ENCODE measurements at regions not wholly inside any gene's neighbourhood (a gene's known extent, or its start where the extent isn't known, plus 50 kb on each side); places are given as distances from the start of the nearest gene placed in this dataset.
"Not testable (repeated sequence)": the region's sequence is repeated elsewhere in the genome, so short reads cannot be mapped to it uniquely, and the experiment has no call there.

DNA sequence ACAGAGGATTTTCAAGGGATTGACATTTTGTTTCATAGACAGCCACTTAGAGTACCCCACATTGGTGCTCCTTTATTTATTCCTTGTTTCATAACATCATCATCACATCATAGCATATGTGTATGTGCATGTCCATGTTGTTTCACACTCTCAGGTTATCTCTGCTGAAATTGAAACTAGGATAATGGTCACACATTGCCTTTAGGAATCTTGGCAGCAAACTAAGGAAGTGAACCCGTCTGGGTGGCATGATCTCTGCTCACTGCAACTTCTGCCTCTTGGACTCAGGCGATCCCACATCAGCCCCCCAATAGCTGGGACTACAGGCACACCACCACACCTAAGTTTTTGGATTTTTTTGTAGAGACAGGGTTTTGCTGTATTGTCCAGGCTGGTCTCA lies 234.2 kb upstream of the ANKRD50 start:
- H3K9me3 Mint-ChIP-seq: peaks cover 5 to 8% of the 10 kb centered on the region in 2 donors
- ATAC-seq (no peak), DNase-seq (ENCODE audit: low spot score in 2 of 2) (no peak)
- no peak overlapping the region for H3K27ac Mint-ChIP-seq
- no peaks in the 10 kb centered on the region for H3K36me3 Mint-ChIP-seq

DNA sequence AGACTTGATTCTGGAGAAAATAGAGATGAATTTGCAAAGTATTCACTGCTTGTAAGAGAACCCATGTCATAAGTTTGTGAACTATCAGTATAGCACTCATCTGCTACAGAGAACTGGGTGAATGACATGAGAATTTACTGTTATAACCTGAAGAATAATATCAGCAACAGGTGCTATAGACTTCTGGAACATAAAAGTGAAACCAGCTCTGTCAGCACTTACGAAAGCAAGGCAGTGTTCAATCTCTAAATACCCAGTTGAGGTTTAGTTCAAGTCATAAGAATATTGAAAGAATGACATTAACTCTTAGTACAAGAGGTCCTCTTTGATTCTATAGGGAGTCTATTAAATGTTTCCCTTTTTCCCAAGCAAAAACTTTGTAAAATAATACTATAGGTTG lies 232.9 kb upstream of the ANKRD50 start:
- Mint-ChIP-seq H3K36me3 (no peaks in the 10 kb centered on the region), H3K27ac (no peak overlapping the region), H3K9me3 (peaks cover 4 to 5% of the 10 kb centered on the region in 2 donors)
- DNase-seq (ENCODE audit: low spot score in 2 of 2): no peak
- ATAC-seq: no peak

DNA sequence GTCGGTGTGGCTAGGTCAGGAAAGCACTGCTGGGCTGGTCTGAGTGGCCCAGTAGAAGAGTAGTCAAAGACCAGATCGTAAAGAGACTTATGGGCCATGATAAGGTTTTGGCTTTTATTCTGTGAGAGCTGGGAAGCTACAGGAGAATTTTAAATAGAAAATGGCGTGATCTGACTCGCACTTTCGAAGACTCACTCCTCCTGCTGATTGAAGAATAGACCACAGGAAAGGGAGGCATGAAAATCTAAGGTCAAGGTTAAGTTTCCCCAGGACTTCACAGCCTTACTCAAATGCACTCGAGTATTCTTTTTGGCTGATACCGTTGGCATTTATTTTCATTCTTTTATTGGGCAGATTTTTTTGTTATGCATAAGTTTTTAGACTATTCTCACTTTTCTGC lies 231.4 kb upstream of the ANKRD50 start:
- Mint-ChIP-seq H3K9me3 (peaks cover 4 to 5% of the 10 kb centered on the region in 2 donors), H3K36me3 (no peaks in the 10 kb centered on the region)
- ATAC-seq: no peak

DNA sequence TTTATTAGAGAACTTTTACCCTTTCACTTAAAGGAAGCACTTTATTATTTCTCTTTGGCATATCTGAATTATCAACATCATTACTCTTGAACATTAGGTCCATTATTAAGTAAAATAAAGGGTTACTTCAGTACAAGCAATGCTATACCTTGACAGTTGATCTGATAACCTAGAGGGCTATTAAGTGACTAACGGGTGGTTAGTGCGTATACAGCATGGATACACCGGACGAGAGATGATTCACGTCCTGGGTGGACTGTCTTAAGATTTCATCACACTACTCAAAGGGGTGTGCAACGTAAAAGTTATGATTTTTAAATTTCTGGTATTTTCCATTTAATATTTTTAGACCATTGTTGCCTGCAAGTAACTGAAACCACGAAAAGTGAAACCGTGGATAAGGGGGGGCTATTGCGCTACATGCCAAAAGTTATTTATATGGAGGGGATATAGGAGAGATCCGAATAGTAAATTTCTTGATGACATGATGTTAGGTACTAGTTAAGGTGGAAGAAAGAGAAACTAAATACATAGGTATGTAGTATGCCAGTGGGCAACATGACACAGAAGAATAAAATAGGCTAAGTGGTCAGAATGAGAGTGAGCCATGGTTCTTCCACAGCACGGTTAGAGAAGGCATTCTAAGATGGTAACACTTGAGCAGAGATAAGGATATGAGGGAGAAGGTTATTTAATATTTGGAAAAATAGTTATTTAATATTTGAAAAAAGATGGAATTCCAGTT lies 230.8 kb upstream of the ANKRD50 start:
- H3K27ac Mint-ChIP-seq: no peak overlapping the region
- peaks cover 4 to 5% of the 10 kb centered on the region in 2 donors for H3K9me3 Mint-ChIP-seq
- ATAC-seq (no peak), DNase-seq (ENCODE audit: low spot score in 2 of 2) (no peak)
- H3K36me3 Mint-ChIP-seq: no peaks in the 10 kb centered on the region

More for the DNA sequence above, 231.4 kb upstream of the ANKRD50 start:
- no peak overlapping the region for H3K27ac Mint-ChIP-seq
- no peak for DNase-seq (ENCODE audit: low spot score in 2 of 2)

DNA sequence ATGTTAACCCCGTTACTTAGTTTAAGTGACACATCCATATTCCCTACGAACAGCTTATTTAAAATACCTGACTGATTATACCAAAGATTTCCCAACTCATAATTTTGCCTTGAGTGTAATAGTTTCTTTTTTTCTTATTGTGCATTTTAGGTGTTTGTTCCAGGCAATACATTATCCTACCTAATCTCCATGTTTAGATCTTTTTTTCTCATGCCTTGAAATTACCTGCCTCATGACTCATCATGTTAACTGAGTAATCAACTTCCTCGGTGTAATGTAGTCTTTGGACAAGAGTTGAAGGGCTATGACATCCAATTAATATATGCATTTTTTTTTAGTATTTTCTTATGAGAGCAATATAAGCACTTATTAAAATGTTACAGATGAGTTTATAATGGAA lies 228.7 kb upstream of the ANKRD50 start:
- H3K27ac Mint-ChIP-seq: no peak overlapping the region
- H3K9me3 Mint-ChIP-seq: peaks cover 4 to 13% of the 10 kb centered on the region in 2 donors
- DNase-seq (ENCODE audit: low spot score in 2 of 2) (no peak), ATAC-seq (no peak)
- no peaks in the 10 kb centered on the region for H3K36me3 Mint-ChIP-seq

DNA sequence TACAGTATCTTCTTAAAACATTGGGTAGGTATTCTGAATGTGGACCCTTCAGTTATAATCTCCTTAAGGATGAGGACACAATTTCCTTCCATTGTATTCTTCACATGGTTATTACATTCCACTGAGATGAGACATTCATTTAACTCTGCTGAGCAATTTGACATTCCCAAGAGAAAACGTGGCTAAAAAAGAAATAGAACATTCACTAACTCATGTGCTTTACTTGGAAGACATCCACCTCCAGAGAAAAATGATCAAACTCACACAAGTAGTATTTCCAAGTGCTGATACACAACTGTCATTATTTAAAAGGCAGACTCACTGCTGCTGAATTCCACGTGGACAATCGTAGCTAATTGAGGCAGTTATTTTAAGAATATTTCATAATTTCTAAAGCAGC lies 227.9 kb upstream of the ANKRD50 start:
- H3K36me3 Mint-ChIP-seq: no peaks in the 10 kb centered on the region
- H3K9me3 Mint-ChIP-seq: peaks cover 8 to 13% of the 10 kb centered on the region in 2 donors
- no peak overlapping the region for H3K27ac Mint-ChIP-seq
- no peak for ATAC-seq
- no peak for DNase-seq (ENCODE audit: low spot score in 2 of 2)

- no peak for DNase-seq (ENCODE audit: low spot score in 2 of 2)
- peaks cover 8 to 13% of the 10 kb centered on the region in 2 donors for H3K9me3 Mint-ChIP-seq
- H3K36me3 Mint-ChIP-seq: no peaks in the 10 kb centered on the region
- ATAC-seq: no peak
- H3K27ac Mint-ChIP-seq: no peak overlapping the region
Observed at GRCh38 chr4:124939908-124940307, 227.4 kb upstream of the ANKRD50 start.

DNA sequence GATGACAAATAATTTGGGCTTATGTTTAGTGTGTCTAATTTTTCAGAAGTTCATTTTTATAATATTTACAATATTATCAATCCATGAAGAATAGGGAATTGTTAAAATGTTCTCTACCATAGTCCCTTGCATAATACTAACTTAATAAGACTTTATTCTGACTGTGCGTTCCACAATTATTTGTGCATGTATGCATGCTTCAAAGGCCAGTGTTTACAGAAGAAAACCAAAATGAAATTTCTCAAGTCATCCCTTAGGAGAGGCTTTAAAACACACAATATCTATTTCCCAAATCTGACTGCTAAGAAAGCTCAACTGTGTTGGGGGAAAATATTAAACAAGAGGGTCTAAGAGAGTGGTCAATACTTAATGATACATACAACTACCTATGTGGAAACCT lies 226.3 kb upstream of the ANKRD50 start:
- H3K36me3 Mint-ChIP-seq: no peaks in the 10 kb centered on the region
- no peak overlapping the region for H3K27ac Mint-ChIP-seq
- H3K9me3 Mint-ChIP-seq: peaks cover 8 to 13% of the 10 kb centered on the region in 2 donors
- ATAC-seq (no peak), DNase-seq (ENCODE audit: low spot score in 2 of 2) (no peak)

- H3K36me3 Mint-ChIP-seq: no peaks in the 10 kb centered on the region
- H3K9me3 Mint-ChIP-seq: peaks cover 4 to 8% of the 10 kb centered on the region in 2 donors
- DNase-seq (ENCODE audit: low spot score in 2 of 2): no peak
Observed at GRCh38 chr4:124937993-124938392, 225.5 kb upstream of the ANKRD50 start.

GRCh38 chr4:124936427-124936826 lies 223.9 kb upstream of the ANKRD50 start:
- Mint-ChIP-seq H3K9me3 (peaks cover 4 to 8% of the 10 kb centered on the region in 2 donors), H3K36me3 (no peaks in the 10 kb centered on the region), H3K27ac (no peak overlapping the region)
- DNase-seq (ENCODE audit: low spot score in 2 of 2) (no peak), ATAC-seq (no peak)

More at GRCh38 chr4:124937993-124938392, 225.5 kb upstream of the ANKRD50 start:
- ATAC-seq: no peak
- no peak overlapping the region for H3K27ac Mint-ChIP-seq

GRCh38 chr4:124934916-124935315 lies 222.4 kb upstream of the ANKRD50 start:
- ATAC-seq: no peak
- peaks cover 4 to 8% of the 10 kb centered on the region in 2 donors for H3K9me3 Mint-ChIP-seq
- H3K36me3 Mint-ChIP-seq: no peaks in the 10 kb centered on the region
- H3K27ac Mint-ChIP-seq: no peak overlapping the region
- DNase-seq (ENCODE audit: low spot score in 2 of 2): no peak

DNA sequence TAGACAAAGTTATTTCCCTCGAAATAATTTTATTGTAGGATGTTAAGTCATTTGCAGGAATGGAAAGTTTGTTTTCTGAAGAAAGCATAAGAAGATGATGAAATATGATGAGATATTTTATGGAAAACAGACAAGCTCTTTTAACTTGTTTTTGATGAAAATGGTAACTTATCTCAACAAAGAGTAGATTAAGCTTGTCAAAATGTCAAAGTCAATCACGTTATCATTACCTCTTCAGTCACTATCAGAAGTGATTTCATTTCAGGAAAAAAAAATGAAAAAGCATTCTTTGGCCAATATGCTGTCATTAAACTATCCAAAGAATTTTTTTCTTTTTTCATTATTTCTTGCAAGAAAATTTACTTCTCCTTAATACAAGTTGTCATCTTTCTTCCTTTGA lies 221.0 kb upstream of the ANKRD50 start:
- Mint-ChIP-seq H3K9me3 (peaks cover 4 to 8% of the 10 kb centered on the region in 2 donors), H3K27ac (no peak overlapping the region), H3K36me3 (no peaks in the 10 kb centered on the region)
- ATAC-seq (no peak), DNase-seq (ENCODE audit: low spot score in 2 of 2) (no peak)

- no peaks in the 10 kb centered on the region for H3K36me3 Mint-ChIP-seq
- peaks cover 2 to 4% of the 10 kb centered on the region in 2 donors for H3K9me3 Mint-ChIP-seq
- ATAC-seq (no peak), DNase-seq (ENCODE audit: low spot score in 2 of 2) (no peak)
- H3K27ac Mint-ChIP-seq: no peak overlapping the region
Observed at GRCh38 chr4:124932447-124932846, 219.9 kb upstream of the ANKRD50 start.

DNA sequence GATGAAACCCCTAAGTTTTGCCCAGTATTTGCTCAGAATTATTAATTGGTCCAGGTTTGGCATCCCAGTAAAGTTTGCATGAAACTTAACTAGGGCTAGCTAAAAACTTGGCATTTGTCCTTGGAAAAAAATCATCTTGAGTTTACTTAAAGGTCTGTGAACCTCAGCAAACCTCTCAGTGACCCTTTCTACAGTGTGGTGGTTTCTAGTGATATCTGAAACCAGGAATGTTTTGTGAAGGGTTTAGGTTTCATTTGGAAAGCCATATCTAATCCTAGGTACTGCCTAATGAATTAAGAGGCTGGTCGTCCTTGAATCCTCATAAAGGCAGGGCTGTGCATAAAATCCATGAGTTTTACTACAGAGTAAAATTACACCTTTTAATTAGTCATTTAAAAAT lies 218.5 kb upstream of the ANKRD50 start:
- H3K9me3 Mint-ChIP-seq: peaks cover 0 to 4% of the 10 kb centered on the region in 2 donors
- ATAC-seq (no peak), DNase-seq (ENCODE audit: low spot score in 2 of 2) (no peak)
- H3K27ac Mint-ChIP-seq: no peak overlapping the region
- H3K36me3 Mint-ChIP-seq: no peaks in the 10 kb centered on the region

DNA sequence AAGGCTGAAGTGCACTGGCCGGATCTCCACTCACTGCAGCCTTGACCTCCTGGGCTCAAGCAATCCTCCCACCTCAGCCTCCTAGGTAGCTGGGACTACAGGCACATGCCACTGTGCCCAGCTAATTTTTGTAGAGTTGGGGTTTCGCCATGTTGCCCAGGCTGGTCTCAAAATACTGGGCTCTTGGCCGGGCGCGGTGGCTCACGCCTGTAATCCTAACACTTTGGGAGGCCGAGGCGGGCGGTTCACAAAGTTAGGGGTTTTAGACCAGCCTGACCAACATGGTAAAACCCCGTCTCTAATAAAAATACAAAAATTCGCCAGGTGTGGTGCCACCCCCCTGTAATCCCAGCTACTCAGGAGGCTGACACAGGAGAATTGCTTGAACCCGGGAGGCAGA lies 210.2 kb upstream of the ANKRD50 start:
- not testable (repeated sequence) for H3K9me3 Mint-ChIP-seq; H3K36me3 Mint-ChIP-seq; H3K27ac Mint-ChIP-seq; DNase-seq (ENCODE audit: low spot score in 2 of 2); ATAC-seq

- Mint-ChIP-seq H3K9me3 (peaks cover 0 to 4% of the 10 kb centered on the region in 2 donors), H3K27ac (no peak overlapping the region), H3K36me3 (no peaks in the 10 kb centered on the region)
- ATAC-seq: no peak
- DNase-seq (ENCODE audit: low spot score in 2 of 2): no peak
Observed at GRCh38 chr4:124918559-124919122, 206.1 kb upstream of the ANKRD50 start.

GRCh38 chr4:124915073-124915472 lies 202.5 kb upstream of the ANKRD50 start:
- no peak overlapping the region for H3K27ac Mint-ChIP-seq
- no peak for ATAC-seq
- H3K36me3 Mint-ChIP-seq: peaks cover 0 to 13% of the 10 kb centered on the region in 2 donors
- peaks cover 11 to 12% of the 10 kb centered on the region in 2 donors for H3K9me3 Mint-ChIP-seq
- DNase-seq (ENCODE audit: low spot score in 2 of 2): no peak

GRCh38 chr4:124913237-124913636 lies 200.7 kb upstream of the ANKRD50 start:
- peaks cover 0 to 13% of the 10 kb centered on the region in 2 donors for H3K36me3 Mint-ChIP-seq
- H3K27ac Mint-ChIP-seq: no peak overlapping the region
- ATAC-seq (no peak), DNase-seq (ENCODE audit: low spot score in 2 of 2) (no peak)
- H3K9me3 Mint-ChIP-seq: peaks cover 11 to 12% of the 10 kb centered on the region in 2 donors

Measured in activated naive CD4-positive, alpha-beta T cell treated with anti-CD3 and anti-CD28 coated beads, Interleukin-2, amount 50 U/mL, for 72 hours (primary cell).